Medulla oblongata (tissue), 1 donor: ENCODE measurements at regions not wholly inside any gene's neighbourhood (a gene's known extent, or its start where the extent isn't known, plus 50 kb on each side); places are given as distances from the start of the nearest gene placed in this dataset.

ENCODE experiments used
- DNase-seq: peaks from one replicate; pipeline ENCODE4 v3.0.0-alpha.2; 2015; ENCODE audit errors: extremely low spot score

DNA sequence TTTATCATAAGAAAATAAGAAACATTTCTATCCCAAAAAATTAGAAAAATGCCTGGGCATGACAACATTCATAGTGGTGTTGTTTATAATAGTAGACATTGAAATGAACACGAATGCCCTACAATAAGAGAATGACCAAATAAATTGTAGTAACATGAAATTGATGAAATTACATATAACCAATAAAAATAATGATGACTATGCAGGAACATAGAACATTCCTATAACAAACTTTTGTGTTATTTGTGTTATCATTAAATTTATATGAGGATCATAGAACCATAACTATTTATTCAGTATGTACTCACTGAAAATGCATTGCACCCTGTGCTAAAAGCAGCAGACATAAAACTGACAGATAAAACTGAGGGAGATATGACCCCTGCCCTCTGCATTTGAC, 399.7 kb downstream of the CBLN4 start:
- DNase-seq = no peak

DNA sequence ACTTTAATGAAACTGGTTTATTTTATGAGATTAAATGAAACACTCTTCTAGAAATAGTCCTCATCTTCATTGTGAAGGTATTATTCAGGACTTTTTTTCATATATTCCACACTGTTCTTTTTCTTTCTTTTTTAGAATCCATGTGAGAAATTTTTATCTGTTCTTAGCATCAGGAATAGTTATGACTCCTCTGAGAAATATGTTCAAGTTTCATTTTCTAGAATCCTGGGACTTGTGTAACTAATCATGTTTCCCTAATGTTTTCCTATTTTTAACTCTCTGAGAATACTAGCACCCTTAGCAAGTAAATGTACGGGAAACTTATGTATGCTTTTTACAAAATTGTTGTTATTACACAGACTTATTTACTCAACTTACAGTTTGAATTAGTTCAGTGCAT, 407.8 kb downstream of the CBLN4 start:
- no peak for DNase-seq

DNA sequence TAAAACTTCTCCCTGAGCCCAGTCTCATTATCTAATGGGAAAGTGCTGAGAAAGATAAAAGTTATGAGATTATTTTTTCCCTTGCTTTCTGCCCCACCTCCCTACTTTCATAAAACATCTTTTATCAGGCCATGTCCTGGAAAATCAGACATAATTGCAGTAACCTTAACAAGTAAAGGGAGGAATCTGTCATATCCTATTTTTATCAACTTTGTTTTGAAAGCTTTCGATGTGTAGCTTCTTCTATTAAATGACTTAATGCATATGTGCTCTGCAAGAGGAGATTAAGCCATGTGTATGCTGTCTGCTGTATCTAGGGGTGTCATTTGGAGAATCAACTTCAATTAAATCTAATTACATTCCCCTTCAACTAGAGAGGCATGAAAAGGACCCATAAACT, 408.9 kb downstream of the CBLN4 start:
- no peak for DNase-seq

DNA sequence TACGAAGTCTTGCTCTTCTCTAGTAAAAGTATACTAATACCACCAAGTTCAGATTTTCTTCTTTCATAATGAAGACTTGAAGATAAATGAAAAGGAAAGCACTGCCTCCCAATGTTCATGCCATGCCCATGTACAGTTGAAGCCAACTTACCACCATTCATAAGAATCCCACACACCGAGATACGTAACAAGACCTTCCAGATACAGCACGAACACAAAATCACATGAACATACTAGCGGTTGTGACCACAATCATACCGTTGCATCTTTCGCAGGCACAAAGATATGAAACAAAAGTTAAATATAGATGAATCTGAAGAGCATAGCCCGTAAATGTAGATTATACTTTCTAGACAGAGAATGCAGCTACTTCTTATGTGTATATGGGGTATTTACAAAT, 412.5 kb downstream of the CBLN4 start:
- DNase-seq = no peak

DNA sequence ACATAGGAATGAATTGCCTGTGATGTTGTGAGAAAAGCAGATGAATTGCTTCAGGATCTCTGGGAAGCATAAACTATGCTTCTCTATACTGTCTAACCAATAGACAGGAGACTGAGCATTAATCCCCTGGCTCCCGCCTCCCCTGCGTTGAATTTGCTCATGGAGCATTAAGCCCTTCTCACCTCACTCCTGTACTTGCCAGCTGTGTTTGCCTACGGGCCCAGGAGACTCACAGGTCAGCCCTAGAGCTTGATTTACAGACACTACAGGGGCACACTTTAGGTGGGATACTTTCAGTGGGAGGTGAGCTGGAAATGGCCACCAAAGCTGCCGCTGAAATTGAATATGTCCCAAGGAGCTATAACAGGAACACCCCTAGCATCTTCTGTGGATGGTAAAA, 418.7 kb downstream of the CBLN4 start:
- no peak for DNase-seq

DNA sequence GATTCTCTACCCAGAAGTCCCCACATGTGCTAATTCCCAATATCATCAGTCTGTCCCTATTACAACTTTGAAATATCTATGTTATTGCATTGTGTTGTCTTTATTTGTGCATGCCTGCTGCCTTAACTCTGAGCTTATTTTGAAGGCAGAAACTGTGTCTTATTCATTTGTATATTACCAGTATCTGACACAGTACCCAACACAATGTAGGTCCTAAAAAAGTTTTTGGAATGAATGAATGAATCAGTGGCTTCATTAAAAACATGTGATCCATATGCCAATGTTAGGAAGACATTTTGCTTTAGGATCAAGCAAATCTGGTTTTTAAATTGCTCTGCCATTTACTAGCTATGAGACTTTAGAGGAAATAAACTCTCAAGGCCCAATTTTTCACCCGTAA, 420.4 kb downstream of the CBLN4 start:
- DNase-seq = no peak

DNA sequence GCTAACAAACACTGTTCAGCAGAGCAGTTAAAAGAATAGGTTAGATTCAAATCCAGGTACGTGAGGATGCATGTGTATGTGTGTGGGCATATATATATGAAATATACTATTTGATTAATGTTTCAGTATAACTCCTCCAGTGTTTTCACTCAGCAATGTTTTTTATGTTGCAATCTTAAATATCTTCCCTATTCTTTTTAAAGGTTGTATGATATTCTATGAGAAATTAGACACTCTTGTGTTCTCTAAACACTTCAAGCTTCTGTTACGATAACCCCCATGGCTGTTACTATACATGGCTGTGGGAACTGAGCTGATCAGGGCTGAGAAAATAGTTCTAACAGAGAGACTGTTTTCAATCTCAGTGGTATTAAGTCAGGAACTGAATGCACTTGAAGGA, 421.0 kb downstream of the CBLN4 start:
- DNase-seq = no peak

DNA sequence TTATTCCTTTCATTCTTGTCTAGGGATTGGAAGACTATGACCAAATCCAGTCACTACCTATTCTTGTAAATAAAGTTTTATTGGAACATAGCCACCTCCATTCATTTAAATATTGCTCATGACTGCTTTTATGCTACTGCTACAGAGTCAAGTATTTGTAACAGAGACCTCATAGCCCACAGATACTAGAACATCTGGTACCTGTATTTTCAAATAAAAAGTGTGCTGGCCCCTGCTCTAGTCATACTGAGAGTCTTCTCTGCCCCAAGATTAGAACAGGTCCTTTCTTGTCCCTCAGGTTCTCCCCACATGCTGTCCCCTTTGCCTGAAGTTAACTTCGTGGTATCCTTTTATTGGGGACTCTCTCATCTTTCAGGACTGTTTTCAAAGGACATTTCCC, 422.3 kb downstream of the CBLN4 start:
- DNase-seq = no peak

DNA sequence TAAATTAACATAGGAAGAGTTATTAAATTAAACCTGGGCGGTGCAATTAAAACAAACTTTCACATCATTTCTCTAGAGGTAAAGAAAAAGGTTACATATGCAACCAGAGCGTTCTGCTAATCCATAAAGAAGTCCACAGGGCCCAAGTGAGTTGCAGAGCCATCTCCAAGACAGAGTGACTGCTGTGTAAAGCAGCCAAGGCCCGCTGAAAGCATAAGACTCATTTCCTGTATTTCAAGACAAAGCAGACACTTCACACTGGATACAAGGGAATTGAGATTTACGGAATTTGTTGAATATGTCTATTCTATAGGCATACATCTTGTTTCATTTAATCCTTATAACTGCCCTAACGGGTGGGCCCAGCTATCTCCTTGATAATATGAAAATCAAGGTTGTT, 422.8 kb downstream of the CBLN4 start:
- DNase-seq = no peak

DNA sequence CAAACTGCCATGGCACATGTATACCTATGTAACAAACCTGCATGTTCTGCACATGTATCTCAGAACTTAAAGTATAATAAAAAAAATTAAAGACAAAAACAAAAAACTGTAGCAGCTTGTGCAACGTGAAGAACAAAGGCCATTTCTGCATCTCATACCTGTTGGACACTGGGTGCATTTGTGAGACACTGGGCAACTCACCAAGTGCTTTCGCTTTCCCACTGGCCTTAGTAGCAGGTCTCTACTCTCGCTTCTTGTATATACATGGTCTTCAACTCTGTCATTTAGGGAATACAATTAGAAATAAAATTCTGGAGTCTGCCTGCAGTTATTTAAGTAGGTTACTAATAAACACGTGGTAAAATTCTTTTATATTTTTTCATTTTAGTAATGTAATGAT, 423.8 kb downstream of the CBLN4 start:
- no peak for DNase-seq

DNA sequence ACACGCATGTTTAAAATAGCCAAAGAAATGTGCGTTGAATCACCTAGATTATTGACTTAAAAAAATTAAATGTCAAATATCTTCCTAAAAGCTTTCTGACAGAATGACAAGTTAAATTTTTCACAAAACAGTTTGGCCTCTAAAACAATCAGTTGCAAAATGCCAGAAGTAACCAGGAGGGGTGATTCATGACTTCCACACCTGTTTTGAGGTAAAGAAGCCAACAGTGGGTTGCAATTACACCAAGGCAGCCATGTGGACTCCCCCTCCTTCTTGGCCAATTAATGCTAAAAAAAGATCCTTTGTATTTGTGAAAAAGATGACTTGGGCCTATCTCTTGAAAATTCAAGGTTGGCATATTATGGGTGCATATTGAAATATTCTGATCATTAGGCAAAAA, 424.8 kb downstream of the CBLN4 start:
- DNase-seq = no peak

DNA sequence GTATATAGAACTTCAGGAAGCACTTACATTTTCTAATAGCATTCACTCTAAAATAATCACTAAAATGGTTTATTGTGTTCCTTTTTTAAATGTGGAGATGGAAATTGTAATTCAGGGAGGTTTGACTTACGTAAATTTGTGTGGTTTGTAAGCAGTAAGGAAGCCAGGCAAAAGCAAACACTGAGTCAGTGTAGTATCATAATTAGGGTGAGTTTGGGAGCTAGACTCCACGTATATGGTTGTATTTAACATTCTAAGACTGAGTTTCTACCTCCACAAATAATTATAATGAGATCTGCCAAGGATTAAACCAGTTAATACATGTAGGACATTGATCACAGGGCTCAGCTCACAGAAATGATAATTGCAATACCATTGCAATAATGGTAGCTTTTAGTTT, 425.5 kb downstream of the CBLN4 start:
- no peak for DNase-seq

DNA sequence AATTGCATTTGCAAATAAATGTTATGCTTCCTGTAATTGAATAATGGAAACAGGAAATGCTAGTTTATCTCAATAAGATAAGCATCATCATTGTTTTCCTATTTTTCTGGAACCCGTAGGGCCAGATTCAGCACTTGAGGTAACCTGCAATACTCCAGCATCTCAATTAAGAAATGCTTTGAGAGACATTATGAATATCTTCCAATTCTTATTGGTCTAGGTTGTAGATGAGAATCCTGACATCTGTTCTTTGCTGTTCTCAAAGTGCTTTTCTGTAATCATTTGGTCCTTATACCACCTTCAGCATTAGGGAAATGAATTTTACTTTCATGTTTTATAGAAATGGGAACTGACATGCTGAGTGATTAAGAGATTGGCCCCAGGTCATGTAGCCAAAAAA, 428.3 kb downstream of the CBLN4 start:
- no peak for DNase-seq

DNA sequence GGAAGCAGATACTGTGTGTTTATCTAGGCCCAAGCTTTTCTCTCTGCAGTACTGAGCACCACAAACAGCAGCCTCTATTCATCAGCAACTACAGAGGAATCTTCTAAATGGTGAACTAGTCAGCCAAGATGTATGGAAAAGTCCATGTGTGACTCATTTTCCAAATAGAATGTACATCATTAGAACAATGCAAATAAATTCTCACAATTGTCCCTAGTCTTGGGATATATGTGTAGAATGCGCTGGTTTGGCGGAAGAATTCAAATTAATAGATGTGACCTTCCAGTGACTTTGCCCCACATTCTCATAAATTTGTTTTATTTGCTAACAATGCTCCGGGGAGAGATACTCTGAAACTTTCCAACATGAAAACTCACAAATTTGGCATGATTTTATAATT, 436.2 kb downstream of the CBLN4 start:
- no peak for DNase-seq

DNA sequence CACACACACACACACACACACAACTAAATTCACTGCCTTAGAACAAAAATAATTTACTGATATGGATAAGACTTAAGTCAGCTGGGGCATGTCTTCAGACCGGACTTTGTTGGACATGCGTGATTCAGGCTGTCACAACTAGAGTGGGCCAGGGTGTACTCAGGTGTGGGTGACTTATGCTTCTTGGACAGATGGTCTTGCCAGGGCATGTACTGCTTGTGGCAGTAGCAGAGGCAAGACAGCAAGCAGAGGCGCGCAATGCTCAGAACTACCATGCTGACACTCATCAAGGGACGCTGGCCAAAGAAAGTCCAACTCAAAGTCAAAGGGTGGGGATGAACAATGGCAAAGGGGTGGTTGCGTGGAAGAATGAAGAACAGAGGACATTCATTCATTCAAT, 437.5 kb downstream of the CBLN4 start:
- DNase-seq = no peak

DNA sequence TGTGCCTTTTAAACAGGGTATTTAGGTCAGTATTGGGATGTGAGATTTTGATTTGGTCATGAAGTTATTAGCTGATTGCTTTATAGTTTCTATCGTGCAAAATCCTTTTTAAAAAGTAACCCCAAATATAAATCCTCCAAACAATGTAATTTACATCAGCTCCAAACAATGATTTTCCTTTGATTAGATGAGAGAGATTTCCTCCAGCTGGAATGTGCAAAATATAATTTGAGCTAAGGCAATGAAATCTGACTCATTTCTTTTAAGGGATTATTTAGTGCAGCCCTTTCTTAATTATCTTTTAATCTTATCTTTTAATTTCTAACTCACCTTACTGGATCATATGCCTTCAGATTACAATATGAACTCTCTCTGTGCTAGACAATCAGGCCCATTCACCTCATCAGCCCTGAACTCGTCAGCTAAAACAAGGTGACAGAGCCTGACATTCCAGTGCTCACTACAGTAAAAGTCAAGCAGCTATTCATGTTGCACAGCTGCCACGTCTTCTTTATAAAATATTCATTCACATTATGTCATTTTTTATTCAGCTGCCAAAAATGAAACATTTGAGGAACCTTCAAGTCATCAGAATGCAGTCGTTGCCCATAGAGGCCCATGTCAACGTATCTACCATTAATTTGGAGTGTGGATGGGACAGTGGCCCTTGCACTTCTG, 440.1 kb downstream of the CBLN4 start:
- DNase-seq = no peak

DNA sequence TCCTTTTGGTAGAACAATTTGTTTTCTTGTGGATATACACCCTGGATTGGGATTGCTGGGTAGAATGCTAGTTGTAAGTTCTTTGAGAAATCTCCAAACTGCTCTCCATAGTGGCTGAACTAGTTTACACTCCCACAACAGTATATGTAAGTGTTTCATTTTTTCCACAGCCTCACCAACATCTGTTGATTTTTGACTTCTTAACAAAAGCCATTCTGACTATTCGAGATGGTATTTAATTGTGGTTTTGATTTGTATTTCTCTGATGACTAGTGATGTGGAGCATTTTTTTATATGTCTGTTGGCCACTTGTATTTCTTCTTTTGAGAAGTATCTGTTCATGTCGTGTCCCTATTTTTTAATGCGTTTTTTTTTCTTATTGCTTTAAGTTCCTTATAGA, 444.1 kb downstream of the CBLN4 start:
- DNase-seq = no peak

DNA sequence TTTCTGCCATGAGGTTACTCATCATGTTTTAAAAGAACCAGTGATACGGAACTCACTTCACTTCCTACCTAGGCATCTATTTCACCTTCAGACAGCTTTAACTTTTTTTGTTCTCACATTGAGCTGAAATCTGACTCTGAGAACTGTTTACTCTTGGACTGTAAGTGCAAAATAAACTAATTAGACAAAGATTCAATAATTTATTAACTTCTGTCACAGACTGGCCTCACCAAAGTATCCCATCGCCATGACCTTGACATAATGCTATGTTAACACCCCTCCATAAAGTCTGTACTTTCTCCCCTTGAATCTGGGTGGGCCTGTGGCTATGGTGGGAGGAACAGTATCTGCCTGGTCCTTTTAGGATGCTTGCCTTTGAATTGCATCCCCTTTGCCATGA, 448.1 kb downstream of the CBLN4 start:
- no peak for DNase-seq

DNA sequence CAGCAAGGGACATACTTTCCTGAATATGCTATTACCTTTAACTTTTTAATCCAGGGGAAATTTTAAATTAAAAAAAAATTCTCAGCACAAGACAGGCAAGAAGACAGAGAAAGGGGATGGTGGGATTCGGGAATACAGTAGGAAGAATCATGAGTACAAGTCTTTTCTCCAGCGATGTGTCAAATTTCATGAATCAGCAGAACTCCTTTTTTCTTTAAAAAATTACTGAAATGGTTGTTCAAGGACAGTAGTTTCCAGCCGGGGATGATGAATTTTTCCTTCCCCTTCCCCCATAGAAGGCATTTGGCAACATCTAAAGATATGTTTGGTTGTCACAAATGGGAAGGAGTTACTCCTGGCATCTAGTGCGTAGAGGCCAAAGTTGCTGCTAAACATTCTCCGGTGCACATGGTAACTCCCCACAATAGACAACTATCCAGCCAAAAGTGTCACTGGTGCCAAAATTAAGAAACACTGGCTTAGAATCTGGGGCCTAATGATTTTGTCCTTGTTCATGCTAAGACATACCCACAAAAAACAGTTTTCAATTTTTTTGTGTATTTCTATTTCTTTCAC, 450.2 kb downstream of the CBLN4 start:
- no peak for DNase-seq

DNA sequence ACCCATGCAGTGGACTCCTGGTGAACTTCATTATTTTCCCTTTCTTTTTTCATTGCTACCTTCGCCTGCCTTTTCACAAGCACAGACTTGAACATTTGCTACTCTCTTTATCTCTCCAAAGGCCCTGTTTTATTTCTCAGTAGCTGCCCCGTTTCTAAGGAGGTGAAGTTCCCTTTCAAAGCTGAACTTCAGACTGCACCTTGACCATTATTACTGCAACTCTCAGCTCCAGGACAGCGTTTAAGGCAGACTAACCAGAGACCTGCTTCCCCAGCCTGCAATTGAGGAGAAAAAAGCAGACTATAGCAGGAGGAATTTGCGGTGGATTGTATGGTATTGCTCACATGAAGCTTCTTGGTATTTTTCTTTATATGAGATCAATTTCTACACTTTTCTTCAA, 460.7 kb downstream of the CBLN4 start:
- no peak for DNase-seq

DNA sequence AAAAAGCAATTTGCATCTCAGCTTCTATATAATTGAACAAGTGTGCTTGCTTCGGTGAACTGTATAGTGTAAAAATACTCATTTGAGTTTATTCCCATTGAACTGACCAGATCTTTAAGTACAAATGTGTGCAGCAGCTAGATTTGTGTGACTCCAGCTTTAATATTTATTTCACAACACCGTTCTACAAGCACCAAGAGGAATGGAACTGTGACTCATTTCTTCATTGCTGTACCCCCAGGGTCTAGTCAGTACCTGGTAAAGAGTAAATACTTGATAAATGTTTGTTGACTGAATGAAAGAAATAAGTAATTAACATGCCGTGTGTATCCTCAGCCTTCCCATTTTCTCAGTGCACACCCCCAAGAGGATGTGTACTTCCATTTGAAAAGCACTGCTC, 464.8 kb downstream of the CBLN4 start:
- no peak for DNase-seq

DNA sequence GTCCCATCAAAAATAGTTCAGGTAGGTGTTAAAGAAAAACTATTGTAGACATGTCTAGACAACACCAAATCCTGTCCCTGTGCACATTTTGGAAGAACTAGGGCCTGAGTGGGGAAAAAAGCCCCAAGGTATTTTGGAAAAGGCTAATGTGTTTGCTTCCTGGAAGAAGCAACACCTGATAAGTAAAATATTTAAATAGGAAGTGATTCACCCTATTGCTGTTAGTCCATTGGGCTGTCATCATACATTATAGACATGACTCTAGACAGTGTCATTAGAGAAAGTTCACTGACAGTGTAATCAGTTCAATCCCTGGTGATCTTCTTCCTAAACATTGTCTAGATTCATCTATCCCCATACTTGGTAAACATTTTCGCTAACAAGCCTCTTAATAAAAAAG, 465.3 kb downstream of the CBLN4 start:
- no peak for DNase-seq

DNA sequence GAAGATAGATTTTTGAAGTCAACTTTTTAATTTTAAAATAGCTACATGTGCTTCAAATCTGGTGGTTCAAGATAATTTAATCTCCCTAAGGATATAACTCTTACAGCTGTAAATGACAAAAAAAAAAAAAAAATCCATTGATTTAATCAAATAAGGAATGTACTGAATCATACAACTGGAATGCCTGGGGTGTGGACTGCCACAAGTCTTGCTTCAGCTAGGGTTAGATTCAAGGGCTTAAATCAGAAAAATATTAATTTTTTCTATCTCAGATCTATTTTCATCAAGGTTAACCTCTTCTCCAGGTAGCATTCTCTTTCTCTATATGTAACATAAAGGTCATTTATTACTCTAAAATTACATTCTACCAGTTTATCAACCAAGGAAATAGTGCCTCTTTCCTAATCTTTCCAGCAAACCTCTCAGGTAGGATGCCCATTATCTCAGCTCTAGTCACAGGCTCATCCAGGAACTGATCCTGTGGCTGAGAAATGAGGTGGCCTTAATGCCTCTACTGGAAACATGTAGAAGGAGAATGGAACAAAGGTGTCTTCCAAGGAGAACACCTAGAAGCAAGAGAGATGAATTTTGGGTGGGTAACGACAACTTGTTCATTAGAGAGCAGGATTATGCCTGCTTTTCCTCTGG, 466.9 kb downstream of the CBLN4 start:
- DNase-seq = no peak

DNA sequence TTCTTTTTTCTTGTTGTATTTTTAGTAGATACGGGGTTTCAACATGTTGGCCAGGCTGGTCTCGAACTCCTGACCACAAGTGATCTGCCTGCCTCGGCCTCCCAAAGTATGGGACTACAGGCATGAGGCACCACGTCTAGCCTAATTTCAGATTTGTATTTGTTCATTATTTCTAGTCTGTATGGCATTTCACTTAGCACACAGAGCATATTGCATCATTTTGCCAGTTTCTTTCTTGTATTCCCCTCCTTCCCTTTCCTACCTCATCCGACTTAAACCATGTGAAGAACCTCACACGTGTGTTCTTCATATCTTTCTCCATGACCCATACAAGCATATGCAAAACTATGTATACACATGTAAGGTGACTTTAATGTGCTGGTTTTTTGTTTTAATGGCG, 470.0 kb downstream of the CBLN4 start:
- DNase-seq = no peak
